B cell (primary cell): ENCODE measurements at regions not wholly inside any gene's neighbourhood (a gene's known extent, or its start where the extent isn't known, plus 50 kb on each side); places are given as distances from the start of the nearest gene placed in this dataset.

ENCODE experiments used
- ATAC-seq: fragments of 200-7000 bp; cut with Tn5 transposase; one replicate; pipeline ENCODE4 v1.10.0; 2021; ENCODE audit warnings: low read depth, mild to moderate bottlenecking, moderate number of reproducible peaks, moderate library complexity
- CTCF ChIA-PET: fragments of 350-600 bp; sonication (Branson Sonifier 250); formaldehyde crosslinking; loops from one replicate; lab custom pipeline; 2021; ENCODE audit warnings: antibody characterized with exemption, inconsistent platforms; lab: Charles Lee
- POLR2A ChIA-PET: fragments of 350-600 bp; sonication (Branson Sonifier 250); formaldehyde crosslinking; loops from one replicate; lab custom pipeline; 2021; ENCODE audit warnings: antibody characterized with exemption; lab: Charles Lee
- DNase-seq: peaks from one replicate; pipeline ENCODE4 v3.0.0; 2013
- H2AFZ ChIP-seq: 2 replicates; pipeline ENCODE4 v1.6.1; 2012; ENCODE audit warnings: mild to moderate bottlenecking, low read depth, low read length; ENCODE audit not compliant: insufficient read depth, poor library complexity, severe bottlenecking
- H3K27ac ChIP-seq, 2 donors: 1 replicate in 1 of 2; 2 replicates in 1 of 2; pipeline ENCODE4 v1.5.1; 2012 to 2013; ENCODE audit warnings: low read length in 2 of 2, mild to moderate bottlenecking in 2 of 2, moderate library complexity in 1 of 2
- H3K27me3 ChIP-seq, 4 experiments: fragments of 200-600 bp in 1 of 4; sonication (generic) in 1 of 4; replicated peaks in 1 of 4; 1 replicate in 2 of 4; 2 replicates in 2 of 4; pipeline versions ENCODE4 v1.6.1 to v1.7.0; 2013 to 2016; ENCODE audit warnings: low read length in 3 of 4, mild to moderate bottlenecking in 2 of 4, mixed read lengths in 1 of 4, moderate library complexity in 1 of 4; ENCODE audit not compliant: insufficient read depth in 4 of 4, control insufficient read depth in 3 of 4; ENCODE audit errors: control extremely low read depth in 1 of 4
- H3K36me3 ChIP-seq, 2 experiments: replicated peaks in 1 of 2; 1 replicate in 1 of 2; 2 replicates in 1 of 2; pipeline versions ENCODE4 v1.6.1 to v1.7.1; 2013; ENCODE audit warnings: low read length in 1 of 2; ENCODE audit not compliant: insufficient read depth in 2 of 2, control insufficient read depth in 1 of 2; ENCODE audit errors: control extremely low read depth in 1 of 2, extremely low read depth in 1 of 2
- H3K4me1 ChIP-seq, 2 donors: fragments of 200-600 bp in 1 of 2; sonication (generic) in 1 of 2; 1 replicate in 1 of 2; 2 replicates in 1 of 2; pipeline versions ENCODE4 v1.5.1 to v1.6.1; 2013 to 2017; ENCODE audit warnings: low read length in 2 of 2; ENCODE audit not compliant: control insufficient read depth in 2 of 2, insufficient read depth in 2 of 2
- H3K4me2 ChIP-seq: replicated peaks from 2 replicates; pipeline ENCODE3; 2012; ENCODE audit warnings: mild to moderate bottlenecking, low read depth, low read length; ENCODE audit not compliant: poor library complexity, severe bottlenecking
- H3K4me3 ChIP-seq, 5 experiments: fragments of 200-600 bp in 1 of 5; sonication (generic) in 1 of 5; 1 replicate in 3 of 5; 2 replicates in 2 of 5; pipeline versions ENCODE4 v1.5.1 to v1.7.0; 2011 to 2016; ENCODE audit warnings: low read length in 4 of 5, mild to moderate bottlenecking in 4 of 5, low read depth in 2 of 5, control low read depth in 1 of 5, moderate library complexity in 1 of 5; ENCODE audit not compliant: insufficient read depth in 1 of 5; ENCODE audit errors: control extremely low read depth in 1 of 5, extremely low read depth in 1 of 5
- H3K79me2 ChIP-seq: fragments of 200-600 bp; sonication (generic); one replicate; pipeline ENCODE4 v1.6.0; 2016; ENCODE audit warnings: low read length; ENCODE audit not compliant: control insufficient read depth, insufficient read depth
- H3K9ac ChIP-seq: fragments of 200-600 bp; sonication (generic); 2 replicates; pipeline ENCODE4 v1.6.1; 2017; ENCODE audit warnings: mild to moderate bottlenecking, low read length, moderate library complexity
- H3K9me3 ChIP-seq, 3 donors: one replicate each; pipeline versions ENCODE4 v1.6.1 to v1.7.1; 2013; ENCODE audit warnings: low read length in 2 of 3; ENCODE audit not compliant: control insufficient read depth in 2 of 3, insufficient read depth in 1 of 3; ENCODE audit errors: control extremely low read depth in 1 of 3
- H4K20me1 ChIP-seq: 2 replicates; pipeline ENCODE4 v1.6.0; 2012; ENCODE audit warnings: mild to moderate bottlenecking, low read length; ENCODE audit not compliant: insufficient read depth, control insufficient read depth, poor library complexity, severe bottlenecking
- H3K27ac Mint-ChIP-seq: one replicate; pipeline ENCODE4 v1.8.0; 2021; ENCODE audit warnings: mixed read lengths
- H3K27me3 Mint-ChIP-seq: one replicate; pipeline ENCODE4 v1.8.0; 2021; ENCODE audit warnings: mixed read lengths
- H3K4me1 Mint-ChIP-seq: one replicate; pipeline ENCODE4 v1.8.0; 2021; ENCODE audit warnings: mixed read lengths
- H3K4me3 Mint-ChIP-seq: one replicate; pipeline ENCODE4 v1.8.0; 2021; ENCODE audit warnings: mixed read lengths
- H3K9me3 Mint-ChIP-seq: one replicate; pipeline ENCODE4 v1.8.0; 2022; ENCODE audit warnings: mixed read lengths; ENCODE audit not compliant: insufficient read depth
- CTCF ChIP-seq: fragments of 200-600 bp; IDR thresholded peaks from one replicate; pipeline ENCODE4 v1.8.0; 2022; ENCODE audit warnings: antibody characterized with exemption, mild to moderate bottlenecking
- EZH2 ChIP-seq: IDR thresholded peaks from 2 replicates; pipeline ENCODE4 v1.6.1; 2012; ENCODE audit warnings: borderline replicate concordance, low read depth, mild to moderate bottlenecking, moderate library complexity, low read length; ENCODE audit not compliant: insufficient read depth, poor library complexity, severe bottlenecking
- WGBS: methylation state at CpG from one replicate; pipeline ENCODE4 v1.1.5; 2013; ENCODE audit warnings: missing lambda C conversion rate; ENCODE audit not compliant: insufficient coverage; 5-methylcytosine and 5-hydroxymethylcytosine counted together
- intact Hi-C: fragments of 100-400 bp; cut with micrococcal nuclease; formaldehyde crosslinking; loops from one replicate; pipeline ENCODE4 v1.10.0; 2022

- H3K9me3 Mint-ChIP-seq = peaks cover 5% of the 10 kb centered on the region
- CTCF ChIA-PET = no interaction called here
- H3K36me3 ChIP-seq = no peaks in the 10 kb centered on the region
- no peak overlapping the region for H3K4me3 ChIP-seq
- no peaks in the 10 kb centered on the region for H4K20me1 ChIP-seq
- peaks cover 0 to 3% (median 1%) of the 10 kb centered on the region in 3 donors for H3K9me3 ChIP-seq
- H3K4me1 ChIP-seq = no peaks in the 10 kb centered on the region
- no peak for ATAC-seq
- no peak overlapping the region for H3K4me3 Mint-ChIP-seq
- H3K4me1 Mint-ChIP-seq = no peaks in the 10 kb centered on the region
- no peaks in the 10 kb centered on the region for H3K27me3 ChIP-seq
- no peak overlapping the region for H3K27ac Mint-ChIP-seq
- H3K27ac ChIP-seq = no peak overlapping the region
- no peaks in the 10 kb centered on the region for H3K27me3 Mint-ChIP-seq
- DNase-seq = no peak
- H3K4me2 ChIP-seq = no peak overlapping the region
- TF ChIP-seq EZH2 (no peak), CTCF (no peak)
- H3K79me2 ChIP-seq = no peaks in the 10 kb centered on the region
- no peak overlapping the region for H3K9ac ChIP-seq
- POLR2A ChIA-PET = no interaction called here
- intact Hi-C loops = no loop called here
- no peak overlapping the region for H2AFZ ChIP-seq
Measured at GRCh38 chr13:63199508-63199907, 1783.9 kb upstream of the PCDH20 start.

GRCh38 chr13:63198071-63198470 lies 1782.4 kb upstream of the PCDH20 start:
- ATAC-seq (no peak), DNase-seq (no peak)
- Mint-ChIP-seq H3K4me3 (no peak overlapping the region), H3K27me3 (no peaks in the 10 kb centered on the region), H3K9me3 (peaks cover 5% of the 10 kb centered on the region), H3K27ac (no peak overlapping the region), H3K4me1 (no peaks in the 10 kb centered on the region)
- ChIA-PET CTCF (no interaction called here), POLR2A (no interaction called here)
- H3K27ac ChIP-seq = no peak overlapping the region
- H2AFZ ChIP-seq = no peak overlapping the region
- intact Hi-C loops = no loop called here
- H4K20me1 ChIP-seq = no peaks in the 10 kb centered on the region
- no peaks in the 10 kb centered on the region for H3K27me3 ChIP-seq
- no peak overlapping the region for H3K4me3 ChIP-seq
- H3K9me3 ChIP-seq = peaks cover 0 to 3% (median 1%) of the 10 kb centered on the region in 3 donors
- no peaks in the 10 kb centered on the region for H3K4me1 ChIP-seq
- TF ChIP-seq EZH2 = no peak
- TF ChIP-seq CTCF = no peak
- no CpG with 5 or more reads among the region's 2 CpGs for WGBS
- no peak overlapping the region for H3K4me2 ChIP-seq
- H3K9ac ChIP-seq = no peak overlapping the region
- H3K79me2 ChIP-seq = no peaks in the 10 kb centered on the region
- no peaks in the 10 kb centered on the region for H3K36me3 ChIP-seq
